Panc1 (cell line): ENCODE measurements at regions not wholly inside any gene's neighbourhood (a gene's known extent, or its start where the extent isn't known, plus 50 kb on each side); places are given as distances from the start of the nearest gene placed in this dataset.

Experiments used
- ATAC-seq: fragments of 200-7000 bp; cut with Tn5 transposase; 2 replicates; pipeline ENCODE4 v1.9.1; 2020; ENCODE audit warnings: mild to moderate bottlenecking, moderate library complexity
- BruUV-seq: library from RNA; stranded (reverse); fragments of 400-500 nt; replicated peaks from 2 replicates; lab custom pipeline; 2021; lab: Mats Ljungman, UMichigan
- CTCF ChIA-PET: fragments of 300-600 bp; sonication (Branson Sonifier 250); formaldehyde crosslinking; loops from one replicate; lab custom pipeline; 2022; ENCODE audit warnings: antibody characterized with exemption; lab: Charles Lee
- POLR2A ChIA-PET: fragments of 300-600 bp; sonication (Branson Sonifier 250); formaldehyde crosslinking; loops from one replicate; lab custom pipeline; 2022; ENCODE audit warnings: antibody characterized with exemption; lab: Charles Lee
- DNase-seq: peaks from one replicate; pipeline ENCODE4 v3.0.0-alpha.2; 2010; ENCODE audit warnings: low read depth, low spot score
- H3K27ac ChIP-seq: 2 replicates; pipeline ENCODE4 v1.5.1; 2011; ENCODE audit warnings: mild to moderate bottlenecking, low read length, inconsistent platforms
- H3K27me3 ChIP-seq: fragments of 200-500 bp; sonication (Bioruptor generic); 2 replicates; pipeline ENCODE4 v1.6.0; 2014; ENCODE audit warnings: low read length, inconsistent platforms; ENCODE audit not compliant: control insufficient read depth, insufficient read depth
- H3K36me3 ChIP-seq: fragments of 200-500 bp; sonication (Bioruptor generic); 2 replicates; pipeline ENCODE4 v1.5.1; 2014; ENCODE audit warnings: inconsistent platforms, mild to moderate bottlenecking, low read length, moderate library complexity; ENCODE audit not compliant: control insufficient read depth, insufficient read depth
- H3K4me1 ChIP-seq: 2 replicates; pipeline ENCODE4 v1.5.1; 2011; ENCODE audit warnings: inconsistent platforms, mild to moderate bottlenecking, low read length, moderate library complexity; ENCODE audit not compliant: control insufficient read depth, insufficient read depth
- H3K4me3 ChIP-seq, 2 experiments: 2 replicates each; pipeline ENCODE4 v1.5.1; 2011 to 2012; ENCODE audit warnings: low read depth in 2 of 2, low read length in 2 of 2, mild to moderate bottlenecking in 2 of 2, inconsistent platforms in 1 of 2, moderate library complexity in 1 of 2
- H3K9me3 ChIP-seq: fragments of 200-500 bp; sonication (Bioruptor generic); 2 replicates; pipeline ENCODE4 v1.5.1; 2014; ENCODE audit warnings: low read depth, mild to moderate bottlenecking, inconsistent platforms, low read length, moderate library complexity; ENCODE audit not compliant: control insufficient read depth, insufficient read depth
- CTCF ChIP-seq: fragments of 450-650 bp; IDR thresholded peaks from 2 replicates; pipeline ENCODE4 v1.5.1; 2017; ENCODE audit warnings: mild to moderate bottlenecking
- POLR2AphosphoS5 ChIP-seq: IDR thresholded peaks from 2 replicates; pipeline ENCODE4 v1.6.1; 2012; ENCODE audit warnings: mild to moderate bottlenecking, low read depth, low read length, moderate library complexity
- REST ChIP-seq, 2 experiments: IDR thresholded peaks; 2 replicates each; pipeline ENCODE4 v1.6.1; 2011 to 2012; ENCODE audit warnings: low read depth in 2 of 2, control low read depth in 1 of 2, low read length in 1 of 2, mild to moderate bottlenecking in 1 of 2, moderate library complexity in 1 of 2; ENCODE audit not compliant: insufficient read depth in 1 of 2
- SIN3A ChIP-seq: IDR thresholded peaks from 2 replicates; pipeline ENCODE4 v1.6.1; 2012; ENCODE audit warnings: low read depth, mild to moderate bottlenecking, low read length, moderate library complexity, borderline replicate concordance; ENCODE audit not compliant: insufficient read depth
- TCF7L2 ChIP-seq: IDR thresholded peaks from 2 replicates; pipeline ENCODE4 v1.6.1; 2011; ENCODE audit warnings: mild to moderate bottlenecking, low read depth, low read length, inconsistent platforms
- in situ Hi-C: cut with HindIII; loops from 2 replicates; pipeline ENCODE4 v1.10.0; 2016; ENCODE audit warnings: low sequenced_read_pairs, low pct_unique_long_range_greater_than_20kb
- intact Hi-C: fragments of 100-400 bp; cut with micrococcal nuclease; formaldehyde crosslinking; loops from one replicate; pipeline ENCODE4 v1.10.0; 2022; ENCODE audit not compliant: unreplicated experiment

GRCh38 chr9:126031116-126031515 is 283.9 kb downstream of the PBX3 start:
- intact Hi-C loops = no loop called here
- ATAC-seq (no peak), DNase-seq (no peak)
- H3K9me3 ChIP-seq = no peaks in the 10 kb centered on the region
- no peak overlapping the region for H3K4me3 ChIP-seq
- no peaks in the 10 kb centered on the region for H3K27me3 ChIP-seq
- no peaks in the 10 kb centered on the region for H3K4me1 ChIP-seq
- ChIA-PET POLR2A (no interaction called here), CTCF (no interaction called here)
- TF ChIP-seq REST (IDR thresholded peaks at IDR 0.05; ENCODE audit: insufficient read depth in 1 of 2, low read depth in 2 of 2, low read length in 1 of 2) (no peak), POLR2AphosphoS5 (no peak), SIN3A (no peak), TCF7L2 (no peak), CTCF (no peak)
- H3K27ac ChIP-seq = no peak overlapping the region
- H3K36me3 ChIP-seq = no peaks in the 10 kb centered on the region
- in situ Hi-C loops = no loop called here
- no TSS peak for BruUV-seq

DNA sequence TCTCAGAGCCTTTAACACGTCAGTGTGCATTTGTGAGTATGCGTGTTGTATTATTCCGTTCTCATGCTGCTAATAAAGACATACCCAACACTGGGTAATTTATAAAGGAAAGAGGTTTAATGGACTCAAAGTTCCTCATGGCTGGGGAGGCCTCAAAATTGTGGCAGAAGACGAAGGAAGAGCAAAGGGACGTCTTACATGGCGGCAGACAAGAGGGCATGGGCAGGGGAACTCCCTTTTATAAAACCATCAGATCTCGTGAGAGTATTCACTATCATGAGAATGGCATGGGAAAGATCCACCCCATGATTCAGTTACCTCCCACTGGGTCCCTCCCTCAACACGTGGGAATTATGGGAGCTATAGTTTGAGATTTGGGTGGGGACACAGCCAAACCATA is 285.0 kb downstream of the PBX3 start:
- intact Hi-C loops (no loop called here), in situ Hi-C loops (no loop called here)
- Histone ChIP-seq H3K4me1 (no peaks in the 10 kb centered on the region), H3K27ac (no peak overlapping the region), H3K4me3 (no peak overlapping the region), H3K27me3 (no peaks in the 10 kb centered on the region), H3K36me3 (no peaks in the 10 kb centered on the region), H3K9me3 (no peaks in the 10 kb centered on the region)
- ATAC-seq = no peak
- BruUV-seq = no TSS peak
- ChIA-PET CTCF (no interaction called here), POLR2A (no interaction called here)
- TF ChIP-seq REST (IDR thresholded peaks at IDR 0.05; ENCODE audit: insufficient read depth in 1 of 2, low read depth in 2 of 2, low read length in 1 of 2) = no peak
- no peak for TF ChIP-seq SIN3A
- TF ChIP-seq POLR2AphosphoS5 = no peak
- no peak for TF ChIP-seq TCF7L2
- no peak for TF ChIP-seq CTCF
- no peak for DNase-seq
